ENCODE measurements at regions not wholly inside any gene's neighbourhood (a gene's known extent, or its start where the extent isn't known, plus 50 kb on each side); places are given as distances from the start of the nearest gene placed in this dataset.
"Not testable (repeated sequence)": the region's sequence is repeated elsewhere in the genome, so short reads cannot be mapped to it uniquely, and the experiment has no call there.

GRCh38 chr6:11944111-11944510 lies 68.0 kb upstream of the HIVEP1 start:
- no peak for DNase-seq
- H3K9me3 ChIP-seq (replicated peaks in 1 of 3): no peaks in the 10 kb centered on the region
- H3K4me3 ChIP-seq: no peak overlapping the region
- 78 to 90% (median 82%) methylated on average over 1 of the region's 1 CpG for WGBS, 4 donors
- no peaks in the 10 kb centered on the region for H3K4me1 ChIP-seq (replicated peaks in 1 of 2)
- no peaks in the 10 kb centered on the region for H3K36me3 ChIP-seq (replicated peaks in 1 of 2)
- intact Hi-C loops (cut with DNase I): no loop called here
- H3K27ac ChIP-seq: no peak overlapping the region
- H3K27me3 ChIP-seq: no peaks in the 10 kb centered on the region
- TF ChIP-seq, protein P1, sequence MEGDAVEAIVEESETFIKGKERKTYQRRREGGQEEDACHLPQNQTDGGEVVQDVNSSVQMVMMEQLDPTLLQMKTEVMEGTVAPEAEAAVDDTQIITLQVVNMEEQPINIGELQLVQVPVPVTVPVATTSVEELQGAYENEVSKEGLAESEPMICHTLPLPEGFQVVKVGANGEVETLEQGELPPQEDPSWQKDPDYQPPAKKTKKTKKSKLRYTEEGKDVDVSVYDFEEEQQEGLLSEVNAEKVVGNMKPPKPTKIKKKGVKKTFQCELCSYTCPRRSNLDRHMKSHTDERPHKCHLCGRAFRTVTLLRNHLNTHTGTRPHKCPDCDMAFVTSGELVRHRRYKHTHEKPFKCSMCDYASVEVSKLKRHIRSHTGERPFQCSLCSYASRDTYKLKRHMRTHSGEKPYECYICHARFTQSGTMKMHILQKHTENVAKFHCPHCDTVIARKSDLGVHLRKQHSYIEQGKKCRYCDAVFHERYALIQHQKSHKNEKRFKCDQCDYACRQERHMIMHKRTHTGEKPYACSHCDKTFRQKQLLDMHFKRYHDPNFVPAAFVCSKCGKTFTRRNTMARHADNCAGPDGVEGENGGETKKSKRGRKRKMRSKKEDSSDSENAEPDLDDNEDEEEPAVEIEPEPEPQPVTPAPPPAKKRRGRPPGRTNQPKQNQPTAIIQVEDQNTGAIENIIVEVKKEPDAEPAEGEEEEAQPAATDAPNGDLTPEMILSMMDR (IDR thresholded peaks at IDR 0.05): no peak
- TF ChIP-seq POLR2A (IDR thresholded peaks at IDR 0.05): no peak

DNA sequence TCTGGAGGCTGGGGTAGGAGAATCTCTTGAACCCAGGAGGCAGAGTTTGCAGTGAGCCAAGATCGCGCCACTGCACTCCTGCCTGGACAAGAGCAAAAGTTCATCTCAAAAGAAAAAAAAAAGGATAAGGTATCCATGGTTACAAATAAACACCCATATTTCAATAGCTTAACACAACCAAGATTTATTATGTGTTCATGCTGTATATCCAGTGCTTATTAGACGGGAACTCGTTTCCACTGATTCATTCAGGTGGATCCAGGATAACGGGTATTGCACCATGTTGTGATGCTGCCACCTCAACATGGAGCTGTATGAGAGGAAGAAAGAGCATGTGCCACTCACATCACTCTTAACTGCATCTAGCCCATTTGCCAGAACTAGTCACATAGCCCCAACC lies 69.1 kb upstream of the HIVEP1 start:
- TF ChIP-seq, protein P1 (IDR thresholded peaks at IDR 0.05): no peak
- TF ChIP-seq POLR2A (IDR thresholded peaks at IDR 0.05): no peak
- 86 to 94% (median 93%) methylated on average over 5 of the region's 5 CpGs for WGBS, 4 donors

DNA sequence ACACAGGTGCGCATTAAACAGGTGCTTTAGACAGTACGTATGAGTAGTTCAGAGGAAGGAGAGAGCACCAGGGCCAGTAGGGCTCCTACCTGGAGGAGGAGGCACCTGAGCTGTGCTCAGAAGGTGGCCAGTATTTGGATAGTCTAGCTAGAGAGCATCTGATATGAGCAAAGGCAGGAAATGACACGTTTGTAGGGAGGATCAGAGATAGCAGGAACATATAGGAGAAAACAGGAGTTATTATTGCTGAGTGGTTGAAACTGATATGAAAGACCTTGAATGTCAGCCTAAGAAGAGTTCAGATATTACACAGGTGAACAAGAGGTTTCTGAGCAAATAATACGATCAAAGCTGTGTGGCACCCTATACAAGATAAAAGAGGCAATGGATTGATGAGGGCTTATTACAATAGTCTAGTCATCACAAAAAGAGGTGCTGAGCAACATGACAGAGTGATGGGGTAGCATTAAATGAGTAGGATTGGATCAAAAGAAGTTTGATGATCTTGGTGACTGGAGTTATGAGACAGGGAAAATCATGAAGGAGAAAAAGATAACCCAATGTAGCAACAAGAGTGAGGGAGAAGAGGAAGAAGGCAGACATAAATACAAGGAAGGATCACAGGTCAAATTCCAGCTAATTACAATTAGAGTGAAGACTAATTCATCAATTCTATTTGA lies 69.8 kb upstream of the HIVEP1 start:
- no peak overlapping the region for H3K27ac ChIP-seq
- no peaks in the 10 kb centered on the region for H3K27me3 ChIP-seq
- no peak overlapping the region for H3K4me3 ChIP-seq
- TF ChIP-seq POLR2A (IDR thresholded peaks at IDR 0.05): no peak
- TF ChIP-seq, protein P1 (IDR thresholded peaks at IDR 0.05): no peak
- DNase-seq: no peak
- no peaks in the 10 kb centered on the region for H3K36me3 ChIP-seq (replicated peaks in 1 of 2)
- intact Hi-C loops (cut with DNase I): no loop called here
- WGBS, 4 donors: 67 to 79% (median 73%) methylated on average over 4 of the region's 4 CpGs
- peaks cover 0 to 9% of the 10 kb centered on the region in 2 donors for H3K4me1 ChIP-seq (replicated peaks in 1 of 2)
- no peaks in the 10 kb centered on the region for H3K9me3 ChIP-seq (replicated peaks in 1 of 3)

More for the DNA sequence above, 69.1 kb upstream of the HIVEP1 start:
- intact Hi-C loops (cut with DNase I): no loop called here
- Histone ChIP-seq H3K27me3 (no peaks in the 10 kb centered on the region), H3K36me3 (replicated peaks in 1 of 2) (no peaks in the 10 kb centered on the region), H3K9me3 (replicated peaks in 1 of 3) (no peaks in the 10 kb centered on the region), H3K4me3 (no peak overlapping the region), H3K27ac (no peak overlapping the region), H3K4me1 (replicated peaks in 1 of 2) (peaks cover 0 to 7% of the 10 kb centered on the region in 2 donors)
- DNase-seq: no peak

DNA sequence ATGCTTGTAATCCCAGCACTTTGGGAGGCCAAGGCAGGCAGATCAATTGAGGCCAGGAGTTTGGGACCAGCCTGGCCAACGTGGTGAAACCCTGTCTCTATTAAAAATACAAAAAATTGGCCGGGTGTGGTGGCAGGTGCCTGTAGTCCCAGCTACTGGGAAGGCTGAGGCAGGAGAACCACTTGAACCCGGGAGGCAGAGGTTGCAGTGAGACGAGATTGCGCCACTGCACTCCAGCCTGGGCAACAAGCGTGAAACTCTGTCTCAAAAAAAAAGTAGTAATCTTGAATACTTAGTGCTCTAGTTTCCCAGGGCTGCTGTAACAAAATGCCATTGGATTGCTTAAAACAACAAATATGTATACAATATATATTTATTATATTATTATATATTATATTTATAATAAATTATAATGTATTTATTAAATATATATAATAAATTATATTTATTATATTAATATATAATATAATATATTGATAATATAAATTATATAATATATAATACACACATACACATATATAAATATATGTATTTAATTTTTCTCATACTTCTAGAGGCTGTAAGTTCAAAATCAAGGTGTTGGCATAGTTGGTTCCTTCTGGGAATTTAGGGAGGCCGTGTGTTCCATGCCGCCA lies 71.5 kb upstream of the HIVEP1 start:
- 88 to 94% (median 92%) methylated on average over 8 of the region's 8 CpGs for WGBS, 4 donors
- DNase-seq; H3K27ac ChIP-seq; H3K36me3 ChIP-seq (replicated peaks in 1 of 2); H3K27me3 ChIP-seq; H3K4me1 ChIP-seq (replicated peaks in 1 of 2); H3K9me3 ChIP-seq (replicated peaks in 1 of 3); intact Hi-C loops (cut with DNase I); H3K4me3 ChIP-seq: not testable (repeated sequence)

All from adrenal gland (tissue), 9 donors.